ENCODE measurements at regions not wholly inside any gene's neighbourhood (a gene's known extent, or its start where the extent isn't known, plus 50 kb on each side); places are given as distances from the start of the nearest gene placed in this dataset.

GRCh38 chr1:56150441-56151215 lies 428.7 kb downstream of the PLPP3 start:
- Histone ChIP-seq H3K4me1 (ENCODE audit: control insufficient read depth, insufficient read depth, low read length) (no peaks in the 10 kb centered on the region), H3K27ac (ENCODE audit: insufficient read depth, low read depth, low read length, poor library complexity, severe bottlenecking) (no peak overlapping the region), H3K27me3 (ENCODE audit: control insufficient read depth, insufficient read depth, low read length, poor library complexity, severe bottlenecking) (no peaks in the 10 kb centered on the region), H3K4me3 (ENCODE audit: insufficient read depth, low read depth, low read length) (no peak overlapping the region), H3K9me3 (ENCODE audit: control insufficient read depth, low read length) (no peaks in the 10 kb centered on the region), H3K36me3 (ENCODE audit: control insufficient read depth, insufficient read depth, low read length) (no peaks in the 10 kb centered on the region)
- WGBS, 2 experiments = 92 to 93% methylated on average over 5 of the region's 5 CpGs

GRCh38 chr1:56149761-56150160 lies 429.6 kb downstream of the PLPP3 start:
- Histone ChIP-seq H3K27ac (ENCODE audit: insufficient read depth, low read depth, low read length, poor library complexity, severe bottlenecking) (no peak overlapping the region), H3K9me3 (ENCODE audit: control insufficient read depth, low read length) (no peaks in the 10 kb centered on the region), H3K4me3 (ENCODE audit: insufficient read depth, low read depth, low read length) (no peak overlapping the region), H3K36me3 (ENCODE audit: control insufficient read depth, insufficient read depth, low read length) (no peaks in the 10 kb centered on the region), H3K4me1 (ENCODE audit: control insufficient read depth, insufficient read depth, low read length) (no peaks in the 10 kb centered on the region), H3K27me3 (ENCODE audit: control insufficient read depth, insufficient read depth, low read length, poor library complexity, severe bottlenecking) (no peaks in the 10 kb centered on the region)
- 83 to 93% methylated on average over 6 of the region's 6 CpGs for WGBS, 2 experiments

DNA sequence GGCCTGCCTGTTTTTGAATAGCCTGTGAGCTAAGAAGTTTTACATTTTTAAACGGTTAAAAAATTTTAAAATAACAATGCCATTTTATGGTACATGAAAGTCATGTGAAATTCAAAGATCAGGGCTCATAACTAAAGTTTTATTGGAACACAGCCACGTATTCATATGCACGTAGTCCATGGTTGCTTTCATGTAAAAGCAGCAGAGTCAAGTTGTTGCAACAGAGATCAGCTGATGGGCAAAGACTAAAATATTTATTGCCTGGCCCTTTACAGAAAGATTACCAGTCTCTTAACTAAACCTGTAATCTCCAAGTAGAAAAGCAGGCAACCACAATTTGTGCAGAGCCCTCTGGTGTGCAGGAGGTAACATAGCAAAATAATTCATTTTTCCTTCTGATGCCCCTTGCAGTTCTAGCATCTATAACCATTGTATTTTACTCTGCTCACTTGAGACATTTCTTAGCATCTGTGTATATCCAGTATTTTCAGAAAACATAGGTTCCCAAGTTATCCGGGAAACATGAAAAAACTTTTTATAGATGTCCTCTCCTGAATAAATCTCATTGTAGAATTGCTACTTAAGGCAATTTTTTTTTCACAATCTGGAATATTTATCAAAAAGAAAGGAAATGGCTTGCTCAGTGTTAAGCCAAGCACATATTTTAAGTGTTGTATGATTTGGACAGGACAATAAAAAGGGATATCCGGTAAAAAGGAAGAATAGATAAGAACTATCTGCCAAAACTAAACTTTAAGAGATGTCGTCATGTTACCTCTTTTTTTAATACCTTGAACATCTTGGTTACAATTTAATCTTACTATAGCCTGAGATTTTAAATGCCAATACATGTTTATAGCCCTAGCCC lies 430.8 kb downstream of the PLPP3 start:
- Histone ChIP-seq H3K27me3 (ENCODE audit: control insufficient read depth, insufficient read depth, low read length, poor library complexity, severe bottlenecking) (no peaks in the 10 kb centered on the region), H3K36me3 (ENCODE audit: control insufficient read depth, insufficient read depth, low read length) (no peaks in the 10 kb centered on the region), H3K4me1 (ENCODE audit: control insufficient read depth, insufficient read depth, low read length) (no peaks in the 10 kb centered on the region), H3K4me3 (ENCODE audit: insufficient read depth, low read depth, low read length) (no peak overlapping the region), H3K27ac (ENCODE audit: insufficient read depth, low read depth, low read length, poor library complexity, severe bottlenecking) (no peak overlapping the region), H3K9me3 (ENCODE audit: control insufficient read depth, low read length) (no peaks in the 10 kb centered on the region)
- WGBS, 2 experiments = 81 to 89% methylated on average over 6 of the region's 6 CpGs

DNA sequence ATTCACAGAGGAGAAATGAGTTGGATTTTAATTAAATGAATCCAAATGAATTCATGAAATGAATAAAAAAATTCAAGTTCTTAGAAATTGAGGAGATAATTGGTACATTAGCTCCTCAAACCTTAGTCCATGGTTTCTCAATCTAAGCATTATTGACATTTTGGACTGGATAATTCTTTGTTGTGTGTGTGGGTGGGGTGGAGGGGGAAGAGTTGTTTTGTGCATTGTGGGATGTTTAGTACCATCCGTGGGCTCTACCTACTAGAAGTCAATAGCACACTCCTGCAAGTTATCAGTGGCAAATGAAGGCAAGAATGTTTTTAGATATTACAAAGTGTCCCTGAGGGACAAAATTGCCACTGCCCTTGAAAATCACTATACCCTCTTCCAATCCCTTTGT lies 431.9 kb downstream of the PLPP3 start:
- Histone ChIP-seq H3K9me3 (ENCODE audit: control insufficient read depth, low read length) (no peaks in the 10 kb centered on the region), H3K4me1 (ENCODE audit: control insufficient read depth, insufficient read depth, low read length) (no peaks in the 10 kb centered on the region), H3K27me3 (ENCODE audit: control insufficient read depth, insufficient read depth, low read length, poor library complexity, severe bottlenecking) (no peaks in the 10 kb centered on the region), H3K27ac (ENCODE audit: insufficient read depth, low read depth, low read length, poor library complexity, severe bottlenecking) (no peak overlapping the region), H3K4me3 (ENCODE audit: insufficient read depth, low read depth, low read length) (no peak overlapping the region), H3K36me3 (ENCODE audit: control insufficient read depth, insufficient read depth, low read length) (no peaks in the 10 kb centered on the region)
- 88 to 100% methylated on average over 1 of the region's 1 CpG for WGBS, 2 experiments

DNA sequence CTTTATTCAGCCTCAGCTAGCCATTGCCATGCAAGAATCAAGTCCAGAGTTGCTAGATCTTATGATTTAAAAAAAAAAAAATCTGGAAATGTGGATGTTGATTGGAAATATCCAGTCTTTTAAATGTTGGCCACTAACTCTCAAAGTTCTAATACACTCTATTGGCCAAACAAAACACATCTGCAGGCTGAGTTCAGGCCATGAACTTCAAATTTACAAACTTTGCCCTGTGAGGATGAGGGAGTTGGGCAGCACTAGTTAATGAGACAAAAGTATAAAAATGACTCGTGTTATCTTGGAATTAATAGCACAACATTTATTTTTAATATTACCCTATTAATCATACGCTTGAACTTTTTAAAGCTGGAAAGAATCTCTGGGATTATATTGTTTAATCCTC lies 432.3 kb downstream of the PLPP3 start:
- Histone ChIP-seq H3K27me3 (ENCODE audit: control insufficient read depth, insufficient read depth, low read length, poor library complexity, severe bottlenecking) (no peaks in the 10 kb centered on the region), H3K4me1 (ENCODE audit: control insufficient read depth, insufficient read depth, low read length) (no peaks in the 10 kb centered on the region), H3K36me3 (ENCODE audit: control insufficient read depth, insufficient read depth, low read length) (no peaks in the 10 kb centered on the region), H3K9me3 (ENCODE audit: control insufficient read depth, low read length) (no peaks in the 10 kb centered on the region), H3K4me3 (ENCODE audit: insufficient read depth, low read depth, low read length) (no peak overlapping the region), H3K27ac (ENCODE audit: insufficient read depth, low read depth, low read length, poor library complexity, severe bottlenecking) (no peak overlapping the region)
- WGBS, 2 experiments = no CpG with 5 or more reads among the region's 2 CpGs

DNA sequence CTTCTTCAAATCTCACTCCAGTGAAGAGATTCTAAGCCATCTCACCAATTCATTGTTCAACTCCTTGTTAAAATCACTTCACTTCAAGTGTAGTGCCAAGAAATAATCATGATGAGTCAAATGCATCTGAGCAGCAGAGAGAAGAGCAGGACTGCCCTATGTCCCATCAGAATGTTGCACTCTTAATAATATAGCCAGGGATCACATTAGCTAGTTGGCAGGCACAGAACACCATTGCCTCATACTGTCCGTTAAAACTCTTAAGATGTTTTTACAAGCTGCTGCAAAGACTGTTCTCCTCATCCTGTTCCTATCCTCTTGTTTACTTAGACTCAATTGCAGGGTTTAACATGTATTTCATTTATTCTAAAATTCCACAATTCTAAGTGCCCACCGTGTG lies 432.9 kb downstream of the PLPP3 start:
- no peak overlapping the region for H3K4me3 ChIP-seq (ENCODE audit: insufficient read depth, low read depth, low read length)

GRCh38 chr1:56145581-56145980 lies 433.8 kb downstream of the PLPP3 start:
- WGBS, 2 experiments = 65 to 75% methylated on average over 1 of the region's 1 CpG
- Histone ChIP-seq H3K9me3 (ENCODE audit: control insufficient read depth, low read length) (no peaks in the 10 kb centered on the region), H3K36me3 (ENCODE audit: control insufficient read depth, insufficient read depth, low read length) (no peaks in the 10 kb centered on the region), H3K27me3 (ENCODE audit: control insufficient read depth, insufficient read depth, low read length, poor library complexity, severe bottlenecking) (no peaks in the 10 kb centered on the region), H3K27ac (ENCODE audit: insufficient read depth, low read depth, low read length, poor library complexity, severe bottlenecking) (no peak overlapping the region), H3K4me1 (ENCODE audit: control insufficient read depth, insufficient read depth, low read length) (no peaks in the 10 kb centered on the region), H3K4me3 (ENCODE audit: insufficient read depth, low read depth, low read length) (no peak overlapping the region)

More for the DNA sequence above, 432.9 kb downstream of the PLPP3 start:
- WGBS, 2 experiments = 97% methylated on average over 2 of the region's 2 CpGs
- Histone ChIP-seq H3K9me3 (ENCODE audit: control insufficient read depth, low read length) (no peaks in the 10 kb centered on the region), H3K36me3 (ENCODE audit: control insufficient read depth, insufficient read depth, low read length) (no peaks in the 10 kb centered on the region), H3K27ac (ENCODE audit: insufficient read depth, low read depth, low read length, poor library complexity, severe bottlenecking) (no peak overlapping the region), H3K4me1 (ENCODE audit: control insufficient read depth, insufficient read depth, low read length) (no peaks in the 10 kb centered on the region), H3K27me3 (ENCODE audit: control insufficient read depth, insufficient read depth, low read length, poor library complexity, severe bottlenecking) (no peaks in the 10 kb centered on the region)

DNA sequence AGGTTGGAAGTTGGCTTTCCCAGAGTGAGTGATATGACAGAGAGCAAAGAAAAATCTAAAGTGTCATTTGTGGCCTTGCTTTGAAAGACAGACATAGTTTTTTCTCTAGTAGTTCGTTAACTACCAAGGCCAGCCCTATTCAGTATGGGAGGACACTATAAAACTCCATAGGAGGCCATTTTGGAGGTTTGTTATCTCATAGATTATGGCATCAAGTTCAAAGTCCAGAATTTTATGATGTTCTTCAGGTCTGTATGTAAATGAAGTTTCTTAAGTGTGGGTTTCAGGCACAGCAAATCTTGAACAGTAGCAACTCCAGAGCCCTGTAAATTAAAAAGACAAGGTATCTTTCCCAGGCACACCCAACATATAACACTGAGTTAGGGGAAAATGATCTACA lies 437.1 kb downstream of the PLPP3 start:
- Histone ChIP-seq H3K36me3 (ENCODE audit: control insufficient read depth, insufficient read depth, low read length) (no peaks in the 10 kb centered on the region), H3K4me3 (ENCODE audit: insufficient read depth, low read depth, low read length) (no peak overlapping the region), H3K27ac (ENCODE audit: insufficient read depth, low read depth, low read length, poor library complexity, severe bottlenecking) (no peak overlapping the region), H3K4me1 (ENCODE audit: control insufficient read depth, insufficient read depth, low read length) (no peaks in the 10 kb centered on the region), H3K27me3 (ENCODE audit: control insufficient read depth, insufficient read depth, low read length, poor library complexity, severe bottlenecking) (no peaks in the 10 kb centered on the region), H3K9me3 (ENCODE audit: control insufficient read depth, low read length) (no peaks in the 10 kb centered on the region)
- 93 to 97% methylated on average over 1 of the region's 1 CpG for WGBS, 2 experiments

GRCh38 chr1:56139836-56140235 lies 439.5 kb downstream of the PLPP3 start:
- Histone ChIP-seq H3K4me3 (ENCODE audit: insufficient read depth, low read depth, low read length) (no peak overlapping the region), H3K36me3 (ENCODE audit: control insufficient read depth, insufficient read depth, low read length) (no peaks in the 10 kb centered on the region), H3K27ac (ENCODE audit: insufficient read depth, low read depth, low read length, poor library complexity, severe bottlenecking) (no peak overlapping the region), H3K27me3 (ENCODE audit: control insufficient read depth, insufficient read depth, low read length, poor library complexity, severe bottlenecking) (no peaks in the 10 kb centered on the region), H3K4me1 (ENCODE audit: control insufficient read depth, insufficient read depth, low read length) (no peaks in the 10 kb centered on the region), H3K9me3 (ENCODE audit: control insufficient read depth, low read length) (no peaks in the 10 kb centered on the region)
- WGBS, 2 experiments = 76 to 79% methylated on average over 5 of the region's 5 CpGs

All from ectodermal cell (in vitro differentiated cells).